HepG2 (cell line): ENCODE measurements at regions not wholly inside any gene's neighbourhood (a gene's known extent, or its start where the extent isn't known, plus 50 kb on each side); places are given as distances from the start of the nearest gene placed in this dataset.

Experiments used
- ATAC-seq: fragments of 200-7000 bp; cut with Tn5 transposase; 3 replicates; pipeline ENCODE4 v1.9.1; 2020; ENCODE audit warnings: mild to moderate bottlenecking, moderate library complexity
- BruUV-seq: library from RNA; stranded (reverse); fragments of 400-500 nt; replicated peaks from 2 replicates; lab custom pipeline; 2021; lab: Mats Ljungman, UMichigan
- CTCF ChIA-PET: fragments of 300-600 bp; formaldehyde crosslinking; extraction: SDS; loops from one replicate; lab custom pipeline; 2021; ENCODE audit warnings: low total read pairs, inconsistent platforms, low intra/inter-chr PET ratio; lab: Yijun Ruan, JAX
- POLR2A ChIA-PET: fragments of 350-600 bp; sonication (Branson Sonifier 250); formaldehyde crosslinking; loops from one replicate; lab custom pipeline; 2020; ENCODE audit warnings: antibody characterized with exemption, inconsistent platforms; lab: Yijun Ruan, JAX
- DNase-seq: peaks from one replicate; pipeline ENCODE4 v3.0.0-alpha.2; 2015; ENCODE audit warnings: low spot score
- FAIRE-seq: peaks from 3 replicates; lab custom pipeline; 2011; peaks lifted over from hg19 to GRCh38; lab: Jason Lieb, UNC
- H2AFZ ChIP-seq: one replicate; pipeline ENCODE4 v1.6.1; 2011; ENCODE audit warnings: low read length, inconsistent platforms
- H3K27ac ChIP-seq: fragments of 300-600 bp; 3 replicates; pipeline ENCODE4 v1.8.0; 2011; ENCODE audit warnings: mixed run types, mild to moderate bottlenecking, mixed read lengths, low read length, inconsistent platforms; ENCODE audit not compliant: insufficient read depth; ENCODE audit errors: extremely low read length
- H3K27me3 ChIP-seq, 2 experiments: fragments of 200-600 bp in 1 of 2; 2 replicates in 1 of 2; 3 replicates in 1 of 2; pipeline versions ENCODE4 v1.6.0 to v1.8.0; 2011; ENCODE audit warnings: low read length in 2 of 2, mild to moderate bottlenecking in 2 of 2, moderate library complexity in 2 of 2, inconsistent platforms in 1 of 2; ENCODE audit not compliant: insufficient read depth in 2 of 2, control insufficient read depth in 1 of 2
- H3K36me3 ChIP-seq, 2 experiments: fragments of 200-600 bp in 1 of 2; replicated peaks in 1 of 2; 2 replicates in 1 of 2; 3 replicates in 1 of 2; pipeline versions ENCODE4 v1.5.1 to v1.8.0; 2011; ENCODE audit warnings: low read length in 2 of 2, inconsistent platforms in 1 of 2; ENCODE audit not compliant: insufficient read depth in 2 of 2, control insufficient read depth in 1 of 2
- H3K4me1 ChIP-seq: 2 replicates; pipeline ENCODE4 v1.5.1; 2012; ENCODE audit warnings: low read length, inconsistent platforms; ENCODE audit not compliant: insufficient read depth
- H3K4me2 ChIP-seq: 2 replicates; pipeline ENCODE4 v1.6.0; 2011; ENCODE audit warnings: low read depth, low read length, inconsistent platforms
- H3K4me3 ChIP-seq, 3 experiments: fragments of 200-600 bp in 1 of 3; sonication (generic), shearing (Covaris generic) in 1 of 3; replicated peaks in 1 of 3; 2 replicates each; pipeline ENCODE4 v1.5.1; 2011 to 2016; ENCODE audit warnings: low read length in 3 of 3, inconsistent platforms in 2 of 3, low read depth in 2 of 3, mild to moderate bottlenecking in 2 of 3, control low read depth in 1 of 3, mixed read lengths in 1 of 3; ENCODE audit not compliant: insufficient read depth in 1 of 3
- H3K79me2 ChIP-seq: one replicate; pipeline ENCODE4 v1.6.1; 2011; ENCODE audit warnings: low read length, inconsistent platforms; ENCODE audit not compliant: insufficient read depth
- H3K9ac ChIP-seq: 2 replicates; pipeline ENCODE4 v1.6.0; 2011; ENCODE audit warnings: mild to moderate bottlenecking, low read depth, low read length, inconsistent platforms; ENCODE audit not compliant: insufficient read depth
- H3K9me3 ChIP-seq: 2 replicates; pipeline ENCODE4 v1.5.1; 2012; ENCODE audit warnings: mild to moderate bottlenecking, low read length
- H4K20me1 ChIP-seq: 2 replicates; pipeline ENCODE4 v1.6.0; 2011; ENCODE audit warnings: inconsistent platforms, mild to moderate bottlenecking, low read length, moderate library complexity; ENCODE audit not compliant: insufficient read depth
- JARID2 ChIP-seq: sonication (generic); formaldehyde crosslinking; IDR thresholded peaks from 2 replicates; pipeline ENCODE4 v1.8.1; 2023; ENCODE audit warnings: missing genetic modification reagents, inconsistent platforms; ENCODE audit not compliant: insufficient replicate concordance
- MBNL3 ChIP-seq: fragments of 250-450 bp; sonication (Bioruptor Pico); conservative IDR thresholded peaks from 2 replicates; pipeline ENCODE4 v1.8.0; 2022; ENCODE audit warnings: mild to moderate bottlenecking, inconsistent platforms
- NBN ChIP-seq: fragments of 450-650 bp; conservative IDR thresholded peaks from 2 replicates; pipeline ENCODE4 v1.6.1; 2017
- ZNF20 ChIP-seq: sonication (generic); formaldehyde crosslinking; IDR thresholded peaks from 2 replicates; pipeline ENCODE4 v1.4.0; 2020; ENCODE audit warnings: mild to moderate bottlenecking, moderate library complexity, missing genetic modification reagents
- ZNF253 ChIP-seq: sonication (generic); formaldehyde crosslinking; IDR thresholded peaks from 2 replicates; pipeline ENCODE4 v1.8.0; 2022; ENCODE audit warnings: mild to moderate bottlenecking, missing genetic modification reagents, borderline replicate concordance
- ZNF713 ChIP-seq: sonication (generic); formaldehyde crosslinking; IDR thresholded peaks from 2 replicates; pipeline ENCODE4 v1.4.0; 2020; ENCODE audit warnings: mild to moderate bottlenecking, missing genetic modification reagents
- ZNF782 ChIP-seq: sonication (generic); formaldehyde crosslinking; IDR thresholded peaks from 2 replicates; pipeline ENCODE4 v1.4.0; 2020; ENCODE audit warnings: missing genetic modification reagents, mild to moderate bottlenecking, borderline replicate concordance
- WGBS: methylation state at CpG from one replicate; pipeline ENCODE4 v1.1.6; 2017; ENCODE audit warnings: low lambda C conversion rate; 5-methylcytosine and 5-hydroxymethylcytosine counted together
- in situ Hi-C: cut with HindIII; loops from 2 replicates; pipeline ENCODE4 v1.10.0; 2017; ENCODE audit warnings: low pct_unique_long_range_greater_than_20kb; ENCODE audit not compliant: extremely low pct_ligation_motif_present
- intact Hi-C: fragments of 100-400 bp; cut with micrococcal nuclease; formaldehyde crosslinking; loops from one replicate; pipeline ENCODE4 v1.10.0; 2022; ENCODE audit not compliant: unreplicated experiment
- TF ChIP-seq, protein P1 (sequence below): sonication (generic); formaldehyde crosslinking; IDR thresholded peaks from 2 replicates; pipeline ENCODE4 v1.8.0; 2022; ENCODE audit warnings: mild to moderate bottlenecking, missing genetic modification reagents, moderate library complexity
- TF ChIP-seq, protein P2 (sequence below): sonication (generic); formaldehyde crosslinking; IDR thresholded peaks from 2 replicates; pipeline ENCODE4 v1.4.0; 2020; ENCODE audit warnings: low read depth, mild to moderate bottlenecking, missing genetic modification reagents
- TF ChIP-seq, protein P3 (sequence below): IDR thresholded peaks from 2 replicates; pipeline ENCODE4 v1.6.1; 2012; ENCODE audit warnings: inconsistent platforms

DNA sequence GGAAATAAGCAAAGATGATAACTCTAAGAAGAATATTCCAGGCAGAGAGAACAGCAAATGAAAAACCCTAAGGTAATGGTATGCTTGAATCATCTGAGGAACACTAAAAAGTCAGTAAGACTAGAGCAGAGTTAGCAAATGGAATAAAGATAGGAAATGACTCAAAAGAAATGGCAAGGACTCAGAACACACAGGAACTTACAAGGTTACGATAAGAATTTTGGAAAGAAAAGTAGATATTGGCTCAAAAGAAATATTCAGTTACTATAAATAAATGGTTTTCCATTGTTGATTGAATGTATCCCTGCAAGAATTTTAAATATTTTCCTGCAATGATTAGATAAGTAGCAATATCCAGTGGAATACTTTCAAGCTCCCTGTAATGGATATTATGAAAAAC, 705.8 kb downstream of the C12orf50 start:
- no peak overlapping the region for H3K4me2 ChIP-seq
- FAIRE-seq = no peak
- no peak overlapping the region for H3K9ac ChIP-seq
- CTCF ChIA-PET = no interaction called here
- H3K27ac ChIP-seq = no peak overlapping the region
- 5% methylated on average over 1 of the region's 1 CpG for WGBS
- no peak for ATAC-seq
- TF ChIP-seq JARID2 (no peak), MBNL3 (no peak), NBN (no peak), ZNF782 (CRISPR knock-in tag) (no peak), ZNF20 (CRISPR knock-in tag) (no peak), ZNF253 (CRISPR knock-in tag) (no peak), ZNF713 (CRISPR knock-in tag) (no peak)
- TF ChIP-seq, protein P1, sequence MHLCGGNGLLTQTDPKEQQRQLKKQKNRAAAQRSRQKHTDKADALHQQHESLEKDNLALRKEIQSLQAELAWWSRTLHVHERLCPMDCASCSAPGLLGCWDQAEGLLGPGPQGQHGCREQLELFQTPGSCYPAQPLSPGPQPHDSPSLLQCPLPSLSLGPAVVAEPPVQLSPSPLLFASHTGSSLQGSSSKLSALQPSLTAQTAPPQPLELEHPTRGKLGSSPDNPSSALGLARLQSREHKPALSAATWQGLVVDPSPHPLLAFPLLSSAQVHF (CRISPR knock-in tag) = no peak
- TF ChIP-seq, protein P2, sequence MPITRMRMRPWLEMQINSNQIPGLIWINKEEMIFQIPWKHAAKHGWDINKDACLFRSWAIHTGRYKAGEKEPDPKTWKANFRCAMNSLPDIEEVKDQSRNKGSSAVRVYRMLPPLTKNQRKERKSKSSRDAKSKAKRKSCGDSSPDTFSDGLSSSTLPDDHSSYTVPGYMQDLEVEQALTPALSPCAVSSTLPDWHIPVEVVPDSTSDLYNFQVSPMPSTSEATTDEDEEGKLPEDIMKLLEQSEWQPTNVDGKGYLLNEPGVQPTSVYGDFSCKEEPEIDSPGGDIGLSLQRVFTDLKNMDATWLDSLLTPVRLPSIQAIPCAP (CRISPR knock-in tag) = no peak
- TF ChIP-seq, protein P3, sequence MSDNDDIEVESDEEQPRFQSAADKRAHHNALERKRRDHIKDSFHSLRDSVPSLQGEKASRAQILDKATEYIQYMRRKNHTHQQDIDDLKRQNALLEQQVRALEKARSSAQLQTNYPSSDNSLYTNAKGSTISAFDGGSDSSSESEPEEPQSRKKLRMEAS = no peak
- TF ChIP-seq, all 625 proteins: peak for 0
- Histone ChIP-seq H3K9me3 (peaks cover 22% of the 10 kb centered on the region), H3K4me3 (no peak overlapping the region), H3K4me1 (no peaks in the 10 kb centered on the region), H3K79me2 (no peaks in the 10 kb centered on the region), H3K36me3 (no peaks in the 10 kb centered on the region), H4K20me1 (no peaks in the 10 kb centered on the region), H3K27me3 (no peaks in the 10 kb centered on the region), H2AFZ (no peak overlapping the region)
- in situ Hi-C loops (no loop called here), intact Hi-C loops (no loop called here)
- no peak for DNase-seq
- POLR2A ChIA-PET = no interaction called here
- BruUV-seq = no TSS peak
